HG03432 (cell line): ENCODE measurements at regions not wholly inside any gene's neighbourhood (a gene's known extent, or its start where the extent isn't known, plus 50 kb on each side); places are given as distances from the start of the nearest gene placed in this dataset.
A peak's percentile ranks its signal among the peaks of the same experiment; 100 is the strongest.

Experiments used
- ATAC-seq: cut with Tn5 transposase; IDR thresholded peaks from one replicate; pipeline ENCODE4 v1.9.1; 2021; ENCODE audit warnings: mild to moderate bottlenecking, moderate library complexity; ENCODE audit not compliant: unreplicated experiment

DNA sequence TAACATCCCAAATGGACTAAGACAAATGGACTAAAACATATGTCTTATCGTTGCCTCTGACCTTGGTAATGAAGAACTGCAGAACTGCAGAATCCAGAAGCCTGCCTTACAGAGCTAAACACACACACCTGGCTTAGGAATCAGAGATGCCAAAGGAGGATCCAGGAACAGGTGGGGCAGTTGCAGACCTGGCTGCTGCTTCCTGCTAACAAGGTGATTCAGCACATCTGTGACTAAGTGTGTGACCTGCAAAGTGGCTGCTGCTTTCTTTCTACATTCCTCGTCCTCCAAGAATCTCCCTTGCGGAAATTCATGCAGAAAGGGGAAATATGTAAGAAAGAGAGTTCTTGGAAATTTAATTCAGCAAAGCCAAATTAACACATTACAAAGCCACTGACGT lies 96.8 kb upstream of the NLGN4X start:
- ATAC-seq, result no peak

DNA sequence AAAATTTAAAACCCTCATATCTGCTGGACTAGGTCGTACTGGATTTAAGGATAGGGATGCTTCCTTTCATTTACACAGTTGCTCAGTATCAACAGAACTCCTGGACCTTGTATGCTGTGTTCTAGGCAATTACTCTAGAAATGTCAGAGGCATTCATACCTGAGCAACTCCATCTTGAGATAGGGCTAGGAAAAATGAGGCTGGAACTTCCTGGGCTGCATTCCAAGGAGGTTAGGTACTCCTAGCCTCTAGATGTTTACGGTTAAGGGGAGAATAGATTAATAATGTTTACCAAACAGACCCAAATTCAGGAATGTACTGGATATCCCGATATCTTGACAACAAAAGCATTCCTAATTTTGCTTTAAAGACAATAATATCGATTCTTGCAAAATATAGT lies 84.7 kb upstream of the NLGN4X start:
- no peak for ATAC-seq

DNA sequence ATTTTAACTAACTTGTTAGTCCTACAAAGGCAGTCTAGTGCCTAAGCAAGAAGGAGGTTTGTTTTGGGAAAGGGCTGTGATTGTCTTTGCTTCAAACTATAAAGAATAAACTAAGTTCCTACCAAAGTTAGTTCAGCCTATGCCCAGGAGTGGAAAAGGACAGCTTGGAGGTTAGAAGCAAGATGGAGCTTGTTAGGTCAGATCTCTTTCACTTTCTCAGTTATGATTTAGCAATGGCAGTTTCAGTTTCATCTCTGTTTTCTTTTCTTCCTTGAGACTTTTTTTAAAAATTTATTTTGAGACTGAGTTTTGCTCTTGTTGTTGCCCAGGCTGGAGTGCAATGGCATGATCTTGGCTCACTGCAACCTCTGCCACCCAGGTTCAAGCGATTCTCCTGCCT lies 82.9 kb upstream of the NLGN4X start:
- no peak for ATAC-seq

DNA sequence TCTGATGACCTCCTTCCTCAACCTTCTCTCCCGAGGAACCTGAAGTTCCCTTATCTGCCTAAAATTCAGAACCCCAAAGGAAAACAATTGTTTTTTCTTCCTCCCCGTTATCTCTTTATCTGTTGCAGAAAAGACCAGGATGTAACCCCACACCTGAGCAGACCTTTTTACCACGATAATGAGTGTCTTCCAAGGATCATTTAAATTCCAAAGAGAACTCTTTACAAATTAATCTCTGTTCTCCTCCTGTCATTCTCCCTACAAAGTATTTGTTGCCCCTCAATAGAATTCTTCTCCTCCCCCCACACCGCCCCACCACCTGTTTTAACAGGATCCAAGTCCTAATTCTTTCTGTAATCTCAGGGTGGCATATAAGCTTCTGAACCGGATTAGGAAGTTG lies 78.5 kb upstream of the NLGN4X start:
- ATAC-seq, result no peak

DNA sequence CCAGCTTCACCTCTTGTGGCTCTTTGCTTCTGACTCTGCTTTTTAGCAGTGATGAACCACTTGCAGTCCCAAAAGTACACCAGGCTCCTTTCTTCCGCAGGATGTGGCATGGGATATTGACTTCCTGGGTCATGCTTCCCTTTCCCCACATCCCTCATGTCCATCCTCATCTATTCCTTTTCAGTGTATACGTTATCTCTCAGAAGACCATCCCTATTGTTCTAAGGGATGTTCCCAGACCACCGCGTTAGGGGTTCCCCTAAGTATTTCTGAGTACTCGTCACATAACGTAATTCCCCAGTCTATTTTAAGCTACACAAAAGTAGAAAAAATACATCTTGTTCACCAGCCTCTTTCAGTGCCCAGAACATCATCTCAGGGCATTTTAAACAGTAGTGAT lies 71.1 kb upstream of the NLGN4X start:
- ATAC-seq, result peak; percentile 49

DNA sequence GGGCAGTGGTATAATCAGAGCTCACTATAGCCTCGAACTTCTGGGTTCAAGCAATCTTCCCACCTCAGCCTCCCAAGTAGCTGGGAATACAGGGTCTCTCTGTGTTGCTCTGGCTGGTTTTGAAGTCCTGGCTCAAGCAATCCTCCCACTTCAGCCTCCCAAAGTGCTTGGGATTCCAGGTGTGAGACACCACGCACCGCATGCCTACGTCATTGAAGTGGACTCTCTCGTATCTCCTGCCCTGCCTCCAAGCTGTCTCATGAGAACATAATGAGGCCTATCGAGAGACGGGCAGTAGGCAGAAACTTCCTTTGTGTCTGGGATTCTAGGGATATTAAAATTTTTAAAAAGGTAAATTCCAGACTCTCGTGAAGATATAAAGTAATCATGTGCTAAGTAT lies 65.0 kb upstream of the NLGN4X start:
- no peak for ATAC-seq

DNA sequence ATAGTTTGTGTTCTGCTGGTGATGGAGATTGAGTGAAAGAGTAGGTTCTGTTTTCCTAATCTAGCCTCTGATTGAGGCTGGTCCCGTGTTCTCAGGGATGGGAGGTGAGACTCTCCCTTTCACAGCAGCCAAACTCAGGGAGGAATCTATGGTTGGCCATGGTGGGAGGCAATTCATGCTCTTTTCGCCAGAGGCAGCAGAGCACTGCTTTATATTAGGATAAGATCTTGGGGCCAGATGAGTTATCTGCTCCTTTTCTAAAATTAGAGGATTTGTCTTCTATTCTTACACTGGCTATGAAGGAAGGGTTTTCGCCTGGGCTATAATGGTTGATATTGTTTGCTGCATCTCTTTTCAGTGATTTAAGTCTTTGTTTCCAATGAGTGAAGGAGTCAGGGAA lies 63.9 kb upstream of the NLGN4X start:
- no peak for ATAC-seq

DNA sequence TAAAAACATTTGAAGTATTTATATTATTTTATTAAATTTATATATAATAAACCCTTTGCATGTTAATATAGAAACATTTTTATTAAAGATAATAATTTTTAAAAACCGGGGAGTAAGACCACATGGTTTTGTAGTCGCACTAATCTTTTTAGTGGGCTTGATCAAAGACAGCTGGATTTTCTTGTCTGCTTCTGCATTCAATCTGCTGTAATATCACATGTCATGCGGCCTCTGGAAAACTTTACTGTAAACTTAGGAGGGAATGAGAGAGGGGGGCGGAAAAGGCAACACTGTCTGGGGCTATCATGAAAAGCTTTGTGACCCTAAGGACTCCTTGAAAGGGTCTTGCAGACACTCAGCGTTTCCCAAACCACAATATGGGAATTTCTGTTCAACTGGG lies 62.8 kb upstream of the NLGN4X start:
- ATAC-seq, result no peak

DNA sequence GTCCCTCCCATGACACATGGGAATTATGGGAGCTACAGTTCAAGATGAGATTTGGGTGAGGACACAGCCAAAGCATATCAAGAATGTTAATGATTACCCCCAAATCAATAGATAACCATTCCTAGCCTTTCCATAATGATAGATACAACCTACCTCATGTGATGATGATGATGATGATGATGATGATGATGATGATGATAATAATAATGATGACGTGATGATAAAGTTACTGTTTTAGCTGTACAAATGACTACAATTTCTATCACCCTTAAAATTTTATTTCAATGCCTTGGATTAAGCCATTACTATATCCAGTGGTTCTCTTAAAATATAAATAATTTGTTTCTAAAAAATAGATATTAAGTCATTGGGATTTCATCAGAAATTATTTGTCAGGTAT lies 55.2 kb upstream of the NLGN4X start:
- ATAC-seq, result no peak

DNA sequence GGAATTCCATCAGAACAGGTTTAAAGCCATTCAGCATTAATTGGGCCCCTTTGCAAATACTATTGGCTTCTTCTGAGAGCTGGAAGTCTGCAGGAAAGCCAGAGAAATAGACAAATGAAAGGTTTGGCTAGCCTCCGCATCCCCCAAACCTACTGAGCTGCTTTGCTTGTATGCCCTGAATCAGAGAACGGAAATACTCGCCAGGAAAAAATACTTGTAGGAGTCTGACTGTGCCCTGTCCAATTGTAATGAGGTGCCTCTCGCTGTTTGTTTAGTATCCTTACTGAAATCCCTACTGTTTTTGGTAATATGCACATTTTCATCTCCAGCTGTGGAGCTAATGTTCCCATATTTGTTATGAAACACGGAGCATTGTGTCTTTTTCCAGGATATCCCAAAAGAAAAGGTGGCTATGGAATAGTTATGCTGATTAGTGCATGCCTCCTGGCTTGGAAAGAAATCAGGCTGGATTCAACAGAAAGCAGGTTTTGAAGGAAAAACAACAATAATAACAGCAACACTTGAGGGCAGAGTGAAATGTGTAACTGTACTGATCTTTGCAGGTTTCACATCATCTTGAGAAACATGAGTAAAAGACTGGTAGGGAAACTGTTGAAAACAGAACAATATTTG lies 50.7 kb upstream of the NLGN4X start:
- no peak for ATAC-seq
